A673 (cell line): ENCODE measurements at regions not wholly inside any gene's neighbourhood (a gene's known extent, or its start where the extent isn't known, plus 50 kb on each side); places are given as distances from the start of the nearest gene placed in this dataset.

Source experiments
- CTCF ChIP-seq: fragments of 300-800, 200-600 bp; sonication (generic); conservative IDR thresholded peaks from 2 replicates; pipeline ENCODE4 v1.5.1; 2017; ENCODE audit warnings: low read depth, mild to moderate bottlenecking, antibody characterized with exemption, low read length, moderate library complexity, mixed read lengths
- EZH2 ChIP-seq: fragments of 200-600 bp; sonication (generic); IDR thresholded peaks from 2 replicates; pipeline ENCODE4 v1.6.1; 2017; ENCODE audit warnings: borderline replicate concordance, low read depth, mild to moderate bottlenecking, mixed read lengths, antibody characterized with exemption, low read length; ENCODE audit not compliant: poor library complexity, severe bottlenecking

DNA sequence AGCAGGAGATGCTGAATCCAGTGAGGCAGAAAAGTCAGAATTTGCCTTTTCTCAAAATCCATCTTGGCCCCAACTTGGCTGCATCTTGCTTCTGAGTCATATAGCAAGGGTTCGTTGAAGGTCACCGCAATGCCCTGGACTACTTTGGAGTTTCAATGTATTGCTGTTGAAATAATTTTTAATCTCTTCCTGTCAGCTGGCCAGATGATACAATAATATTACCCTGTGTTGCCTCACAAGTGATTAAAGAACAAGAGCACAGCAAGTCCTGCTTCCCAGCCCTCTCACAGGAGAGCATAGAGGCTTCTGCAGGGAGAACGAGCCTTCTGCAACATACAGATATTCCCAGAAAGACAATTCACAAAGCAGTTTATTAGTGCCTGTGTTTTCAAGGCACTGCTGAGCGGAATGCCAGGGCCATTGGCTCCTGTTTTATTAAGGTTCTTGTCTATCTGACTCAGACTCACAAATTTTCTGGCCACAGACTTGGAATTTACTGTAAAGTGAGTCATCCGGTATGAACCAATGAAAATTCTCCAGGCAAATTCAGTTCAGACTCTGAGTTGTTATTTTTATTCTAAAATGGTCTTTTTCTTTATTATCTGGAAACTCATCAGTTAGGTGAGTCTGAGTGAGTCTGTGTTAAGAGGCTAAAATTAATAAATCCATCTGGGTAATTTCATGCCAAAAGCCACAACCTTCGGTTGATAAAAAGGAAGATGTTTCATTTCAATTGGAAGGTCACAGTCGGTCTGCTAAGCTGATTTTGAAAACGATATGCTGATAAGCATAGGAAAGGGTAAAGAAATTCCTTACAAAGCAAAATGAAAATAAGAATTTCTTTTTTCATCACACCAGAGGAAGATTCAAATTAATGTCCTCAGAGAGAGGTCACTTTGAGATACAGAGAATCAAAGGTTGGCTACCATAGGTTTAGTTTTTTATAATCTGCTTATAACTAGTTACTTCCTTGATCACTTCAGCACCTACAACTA lies 289.4 kb upstream of the STXBP5 start:
- TF ChIP-seq CTCF (no peak), EZH2 (no peak)
